Transverse colon (tissue), 4 donors: ENCODE measurements at regions not wholly inside any gene's neighbourhood (a gene's known extent, or its start where the extent isn't known, plus 50 kb on each side); places are given as distances from the start of the nearest gene placed in this dataset.

Experiments used
- CTCF ChIP-seq, 5 experiments: fragments of 200-600 bp in 3 of 5; fragments of 450-650 bp in 2 of 5; sonication (generic) in 3 of 5; IDR thresholded peaks; 1 replicate in 2 of 5; 2 replicates in 3 of 5; pipeline ENCODE4 v1.5.1; 2016 to 2017; ENCODE audit warnings: antibody characterized with exemption in 5 of 5, inconsistent platforms in 3 of 5, mild to moderate bottlenecking in 2 of 5, moderate library complexity in 1 of 5
- EP300 ChIP-seq: sonication (generic); formaldehyde crosslinking; IDR thresholded peaks from one replicate; pipeline ENCODE4 v1.6.1; 2017; ENCODE audit warnings: antibody characterized with exemption, low read depth
- POLR2A ChIP-seq: fragments of 450-650 bp; IDR thresholded peaks from one replicate; pipeline ENCODE4 v1.6.1; 2016; ENCODE audit warnings: antibody characterized with exemption, mild to moderate bottlenecking, moderate library complexity
- POLR2AphosphoS5 ChIP-seq, 3 donors: sonication (generic); formaldehyde crosslinking; IDR thresholded peaks; one replicate each; pipeline ENCODE4 v1.6.1; 2016; ENCODE audit warnings: antibody characterized with exemption in 3 of 3

GRCh38 chr7:157471259-157472125 is 134.7 kb downstream of the DNAJB6 start:
- TF ChIP-seq CTCF (IDR thresholded peaks at IDR 0.05) (no peak), POLR2AphosphoS5 (IDR thresholded peaks at IDR 0.05) (no peak), POLR2A (no peak), EP300 (no peak)
